Gastroesophageal sphincter (tissue), 4 donors: ENCODE measurements at regions not wholly inside any gene's neighbourhood (a gene's known extent, or its start where the extent isn't known, plus 50 kb on each side); places are given as distances from the start of the nearest gene placed in this dataset.

ENCODE experiments used
- ATAC-seq: fragments of 150-250 bp; one replicate; pipeline ENCODE4 v1.9.1; 2016; ENCODE audit warnings: mild to moderate bottlenecking, moderate library complexity
- H3K27ac ChIP-seq, 4 donors: fragments of 200-600 bp; sonication (generic) in 3 of 4; 1 replicate in 3 of 4; 2 replicates in 1 of 4; pipeline ENCODE4 v1.5.1; 2016 to 2019
- H3K27me3 ChIP-seq: fragments of 200-600 bp; sonication (generic); one replicate; pipeline ENCODE4 v1.5.1; 2019
- H3K36me3 ChIP-seq, 2 donors: fragments of 200-600 bp; sonication (generic); one replicate each; pipeline ENCODE4 v1.5.1; 2019; ENCODE audit warnings: control low read depth in 1 of 2
- H3K4me1 ChIP-seq, 3 donors: fragments of 200-600 bp; sonication (generic); 1 replicate in 2 of 3; 2 replicates in 1 of 3; pipeline ENCODE4 v1.5.1; 2016 to 2019; ENCODE audit warnings: control low read depth in 2 of 3
- H3K4me3 ChIP-seq, 2 donors: fragments of 200-600 bp; sonication (generic); one replicate each; pipeline ENCODE4 v1.5.1; 2019; ENCODE audit warnings: mild to moderate bottlenecking in 1 of 2, moderate library complexity in 1 of 2
- H3K9me3 ChIP-seq, 3 donors: fragments of 200-600 bp; sonication (generic); one replicate each; pipeline ENCODE4 v1.5.1; 2017 to 2019; ENCODE audit warnings: control low read depth in 2 of 3
- EP300 ChIP-seq: sonication (generic); formaldehyde crosslinking; IDR thresholded peaks from one replicate; pipeline ENCODE4 v1.6.1; 2017; ENCODE audit warnings: antibody characterized with exemption, mild to moderate bottlenecking
- POLR2A ChIP-seq, 2 donors: fragments of 450-650 bp; IDR thresholded peaks; one replicate each; pipeline ENCODE4 v1.6.1; 2017; ENCODE audit warnings: antibody characterized with exemption in 2 of 2, mild to moderate bottlenecking in 2 of 2, moderate library complexity in 1 of 2
- POLR2AphosphoS5 ChIP-seq: sonication (generic); formaldehyde crosslinking; IDR thresholded peaks from one replicate; pipeline ENCODE4 v1.6.1; 2017; ENCODE audit warnings: antibody characterized with exemption
- WGBS, 2 donors: methylation state at CpG; one replicate each; pipeline ENCODE4 v1.1.5; 2018; ENCODE audit warnings: low coverage in 1 of 2; 5-methylcytosine and 5-hydroxymethylcytosine counted together
- TF ChIP-seq, protein P1 (sequence below), 4 experiments: fragments of 200-600 bp in 2 of 4; fragments of 450-650 bp in 2 of 4; sonication (generic) in 1 of 4; IDR thresholded peaks; one replicate each; pipeline ENCODE4 v1.5.1; 2017 to 2019; ENCODE audit warnings: antibody characterized with exemption in 4 of 4, mild to moderate bottlenecking in 2 of 4, moderate library complexity in 2 of 4

GRCh38 chr7:86970986-86971385 lies 88.5 kb downstream of the ELAPOR2 start:
- WGBS, 2 donors: 97 to 100% methylated on average over 2 of the region's 2 CpGs
- Histone ChIP-seq H3K4me1 (peaks cover 0 to 19% (median 0%) of the 10 kb centered on the region in 3 donors), H3K9me3 (no peaks in the 10 kb centered on the region), H3K27ac (no peak overlapping the region), H3K36me3 (no peaks in the 10 kb centered on the region), H3K27me3 (no peaks in the 10 kb centered on the region), H3K4me3 (no peak overlapping the region)
- no peak for ATAC-seq
- TF ChIP-seq POLR2A (IDR thresholded peaks at IDR 0.05): no peak
- TF ChIP-seq POLR2AphosphoS5: no peak
- TF ChIP-seq, protein P1, sequence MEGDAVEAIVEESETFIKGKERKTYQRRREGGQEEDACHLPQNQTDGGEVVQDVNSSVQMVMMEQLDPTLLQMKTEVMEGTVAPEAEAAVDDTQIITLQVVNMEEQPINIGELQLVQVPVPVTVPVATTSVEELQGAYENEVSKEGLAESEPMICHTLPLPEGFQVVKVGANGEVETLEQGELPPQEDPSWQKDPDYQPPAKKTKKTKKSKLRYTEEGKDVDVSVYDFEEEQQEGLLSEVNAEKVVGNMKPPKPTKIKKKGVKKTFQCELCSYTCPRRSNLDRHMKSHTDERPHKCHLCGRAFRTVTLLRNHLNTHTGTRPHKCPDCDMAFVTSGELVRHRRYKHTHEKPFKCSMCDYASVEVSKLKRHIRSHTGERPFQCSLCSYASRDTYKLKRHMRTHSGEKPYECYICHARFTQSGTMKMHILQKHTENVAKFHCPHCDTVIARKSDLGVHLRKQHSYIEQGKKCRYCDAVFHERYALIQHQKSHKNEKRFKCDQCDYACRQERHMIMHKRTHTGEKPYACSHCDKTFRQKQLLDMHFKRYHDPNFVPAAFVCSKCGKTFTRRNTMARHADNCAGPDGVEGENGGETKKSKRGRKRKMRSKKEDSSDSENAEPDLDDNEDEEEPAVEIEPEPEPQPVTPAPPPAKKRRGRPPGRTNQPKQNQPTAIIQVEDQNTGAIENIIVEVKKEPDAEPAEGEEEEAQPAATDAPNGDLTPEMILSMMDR (IDR thresholded peaks at IDR 0.05): no peak
- no peak for TF ChIP-seq EP300

- Histone ChIP-seq H3K27me3 (no peaks in the 10 kb centered on the region), H3K9me3 (no peaks in the 10 kb centered on the region), H3K4me1 (peaks cover 0 to 16% (median 0%) of the 10 kb centered on the region in 3 donors), H3K4me3 (no peak overlapping the region), H3K36me3 (no peaks in the 10 kb centered on the region), H3K27ac (no peak overlapping the region)
- 52 to 71% methylated on average over 1 of the region's 1 CpG for WGBS, 2 donors
- TF ChIP-seq EP300: no peak
- TF ChIP-seq POLR2A (IDR thresholded peaks at IDR 0.05): no peak
- TF ChIP-seq, protein P1 (IDR thresholded peaks at IDR 0.05): no peak
- TF ChIP-seq POLR2AphosphoS5: no peak
- no peak for ATAC-seq
Observed at GRCh38 chr7:86970547-86970946, 88.9 kb downstream of the ELAPOR2 start.

- H3K4me3 ChIP-seq: no peak overlapping the region
- no peaks in the 10 kb centered on the region for H3K9me3 ChIP-seq
- no peaks in the 10 kb centered on the region for H3K27me3 ChIP-seq
- H3K36me3 ChIP-seq: no peaks in the 10 kb centered on the region
- H3K4me1 ChIP-seq: peaks cover 0 to 18% (median 0%) of the 10 kb centered on the region in 3 donors
- ATAC-seq: no peak
- TF ChIP-seq POLR2AphosphoS5 (no peak), POLR2A (IDR thresholded peaks at IDR 0.05) (no peak), EP300 (no peak)
- TF ChIP-seq, protein P1 (IDR thresholded peaks at IDR 0.05): no peak
- whole genome bisulfite sequencing, 2 donors: 85 to 100% methylated on average over 1 of the region's 1 CpG
- no peak overlapping the region for H3K27ac ChIP-seq
Observed at GRCh38 chr7:86969865-86970264, 89.6 kb downstream of the ELAPOR2 start.

GRCh38 chr7:86968618-86969017 lies 90.8 kb downstream of the ELAPOR2 start:
- no peaks in the 10 kb centered on the region for H3K36me3 ChIP-seq
- no peaks in the 10 kb centered on the region for H3K27me3 ChIP-seq
- ATAC-seq: no peak
- H3K4me1 ChIP-seq: peaks cover 0 to 21% (median 0%) of the 10 kb centered on the region in 3 donors
- H3K9me3 ChIP-seq: no peaks in the 10 kb centered on the region
- no peak overlapping the region for H3K4me3 ChIP-seq
- H3K27ac ChIP-seq: no peak overlapping the region
- no peak for TF ChIP-seq POLR2AphosphoS5
- TF ChIP-seq, protein P1 (IDR thresholded peaks at IDR 0.05): no peak

DNA sequence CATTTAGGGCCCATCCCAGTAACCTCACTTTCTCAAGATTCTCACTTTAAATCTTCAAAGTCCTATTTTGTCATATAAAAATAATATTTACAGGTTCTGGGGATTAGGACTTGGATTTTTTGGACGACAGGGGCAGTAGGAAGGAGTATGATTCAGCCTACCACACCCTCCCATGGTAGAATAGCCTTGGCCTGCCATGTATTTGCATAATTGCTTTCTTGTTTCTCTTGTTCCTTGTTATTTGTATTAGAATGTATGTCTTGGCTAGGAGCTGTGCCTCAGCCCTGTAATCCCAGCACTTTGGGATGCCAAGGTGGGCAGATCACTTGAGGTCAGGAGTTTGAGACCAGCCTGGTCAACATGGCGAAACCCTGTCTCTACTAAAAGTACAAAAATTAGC lies 92.5 kb downstream of the ELAPOR2 start:
- Histone ChIP-seq H3K9me3 (no peaks in the 10 kb centered on the region), H3K4me3 (no peak overlapping the region), H3K36me3 (no peaks in the 10 kb centered on the region), H3K4me1 (peaks cover 0 to 21% (median 0%) of the 10 kb centered on the region in 3 donors), H3K27ac (no peak overlapping the region), H3K27me3 (no peaks in the 10 kb centered on the region)
- WGBS, 2 donors: 59% methylated on average over 2 of the region's 2 CpGs; no CpG with 5 or more reads in 1 of the 2 donors
- no peak for ATAC-seq
- TF ChIP-seq EP300 (no peak), POLR2AphosphoS5 (no peak), POLR2A (IDR thresholded peaks at IDR 0.05) (no peak)
- TF ChIP-seq, protein P1 (IDR thresholded peaks at IDR 0.05): no peak
